Fibroblast of villous mesenchyme (primary cell): ENCODE measurements at regions not wholly inside any gene's neighbourhood (a gene's known extent, or its start where the extent isn't known, plus 50 kb on each side); places are given as distances from the start of the nearest gene placed in this dataset.
A peak's percentile ranks its signal among the peaks of the same experiment; 100 is the strongest.

Source experiments
- DNase-seq: peaks from one replicate; pipeline ENCODE4 v3.0.0-alpha.2; 2010; ENCODE audit warnings: low read depth
- H3K4me3 ChIP-seq: 2 replicates; pipeline ENCODE4 v1.5.1; 2011; ENCODE audit warnings: low read depth, mild to moderate bottlenecking, low read length
- TF ChIP-seq, protein P1 (sequence below): IDR thresholded peaks from 2 replicates; pipeline ENCODE4 v1.5.1; 2012; ENCODE audit warnings: low read depth, mild to moderate bottlenecking, low read length; ENCODE audit not compliant: insufficient read depth

DNA sequence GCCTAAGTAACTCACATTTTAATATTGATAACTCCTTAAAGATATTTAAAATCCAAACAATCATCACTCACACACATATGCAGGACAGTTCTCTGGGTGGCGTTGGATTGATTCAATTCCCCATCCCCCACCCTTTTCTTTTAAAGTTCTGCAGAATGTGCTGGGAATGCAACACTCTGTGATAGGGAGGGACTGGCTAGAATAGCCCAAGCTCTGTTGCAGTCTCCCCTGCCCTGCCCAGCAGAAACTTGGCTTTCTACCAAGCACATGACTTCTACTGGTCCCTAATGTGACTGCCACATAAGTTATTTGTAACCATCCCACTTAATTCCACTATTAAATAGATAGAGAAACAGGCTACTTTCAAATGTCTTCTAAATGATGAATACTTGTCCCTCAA, 55.2 kb downstream of the TWIST1 start:
- no peak for DNase-seq
- no peak overlapping the region for H3K4me3 ChIP-seq
- TF ChIP-seq, protein P1, sequence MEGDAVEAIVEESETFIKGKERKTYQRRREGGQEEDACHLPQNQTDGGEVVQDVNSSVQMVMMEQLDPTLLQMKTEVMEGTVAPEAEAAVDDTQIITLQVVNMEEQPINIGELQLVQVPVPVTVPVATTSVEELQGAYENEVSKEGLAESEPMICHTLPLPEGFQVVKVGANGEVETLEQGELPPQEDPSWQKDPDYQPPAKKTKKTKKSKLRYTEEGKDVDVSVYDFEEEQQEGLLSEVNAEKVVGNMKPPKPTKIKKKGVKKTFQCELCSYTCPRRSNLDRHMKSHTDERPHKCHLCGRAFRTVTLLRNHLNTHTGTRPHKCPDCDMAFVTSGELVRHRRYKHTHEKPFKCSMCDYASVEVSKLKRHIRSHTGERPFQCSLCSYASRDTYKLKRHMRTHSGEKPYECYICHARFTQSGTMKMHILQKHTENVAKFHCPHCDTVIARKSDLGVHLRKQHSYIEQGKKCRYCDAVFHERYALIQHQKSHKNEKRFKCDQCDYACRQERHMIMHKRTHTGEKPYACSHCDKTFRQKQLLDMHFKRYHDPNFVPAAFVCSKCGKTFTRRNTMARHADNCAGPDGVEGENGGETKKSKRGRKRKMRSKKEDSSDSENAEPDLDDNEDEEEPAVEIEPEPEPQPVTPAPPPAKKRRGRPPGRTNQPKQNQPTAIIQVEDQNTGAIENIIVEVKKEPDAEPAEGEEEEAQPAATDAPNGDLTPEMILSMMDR = no peak

DNA sequence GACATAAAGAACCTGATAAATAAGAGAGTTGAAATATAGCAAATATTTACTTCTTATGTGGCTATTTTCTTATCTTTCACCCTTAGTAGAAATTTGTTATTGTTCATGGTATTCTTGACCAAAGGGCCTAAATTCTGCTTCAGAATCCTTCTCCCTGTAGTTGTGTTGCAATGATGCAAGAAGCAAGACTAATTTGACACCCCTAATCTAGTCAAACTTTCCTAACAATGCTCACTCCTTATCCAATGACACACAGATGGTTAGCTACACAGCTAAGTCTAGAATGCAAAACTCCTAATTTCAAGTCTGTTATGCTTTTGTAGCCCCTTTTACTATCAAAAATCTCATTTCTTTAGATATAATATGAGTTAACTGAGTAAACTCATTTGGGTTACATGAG, 56.1 kb downstream of the TWIST1 start:
- peak; percentile 58 for DNase-seq
- TF ChIP-seq, protein P1 = no peak
- no peak overlapping the region for H3K4me3 ChIP-seq

DNA sequence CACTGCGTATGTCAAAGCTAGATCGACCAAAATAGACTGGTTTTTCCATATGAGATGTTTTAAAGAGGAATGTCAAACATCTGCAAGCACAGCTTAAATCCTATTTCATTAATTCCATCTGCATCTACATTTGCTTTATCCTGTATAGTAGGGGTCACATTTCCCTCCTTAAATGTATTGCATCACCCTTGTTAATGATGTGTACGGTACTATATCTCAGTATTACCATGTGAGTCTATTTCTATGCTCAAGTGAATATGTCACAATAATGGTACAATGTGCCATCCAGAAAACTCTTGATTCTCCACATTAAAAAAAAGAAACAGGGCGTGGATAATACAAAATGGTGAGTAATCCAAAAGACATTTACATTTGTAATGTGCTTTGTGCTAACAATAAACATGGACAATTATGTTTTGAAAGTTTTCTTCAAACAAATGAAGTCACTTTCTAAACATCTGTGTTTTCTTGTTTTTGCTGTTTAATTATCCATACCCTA, 56.6 kb downstream of the TWIST1 start:
- DNase-seq = peak; percentile 65

DNA sequence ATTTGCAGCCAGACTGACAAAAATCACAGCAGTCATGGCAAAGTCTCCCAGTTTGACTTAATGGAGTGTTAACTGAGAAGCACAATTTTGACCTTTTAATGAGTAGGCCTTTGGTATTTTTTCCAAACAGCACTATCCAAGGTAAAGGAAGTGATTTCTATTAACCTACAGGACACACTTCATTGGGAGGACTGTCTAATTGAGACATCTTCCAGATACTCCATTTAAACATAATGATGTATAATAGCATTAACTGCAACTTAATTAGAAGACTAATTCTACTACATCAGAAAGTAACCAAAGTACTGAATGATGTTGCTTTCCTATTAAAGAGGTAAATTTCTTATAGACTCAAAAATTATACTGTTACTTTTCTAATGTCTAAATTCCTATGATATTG, 61.1 kb downstream of the TWIST1 start:
- TF ChIP-seq, protein P1 = no peak
- DNase-seq = no peak
- H3K4me3 ChIP-seq = no peak overlapping the region

More for the DNA sequence above, 56.6 kb downstream of the TWIST1 start:
- TF ChIP-seq, protein P1 = no peak
- H3K4me3 ChIP-seq = no peak overlapping the region
